Fibroblast of mammary gland (primary cell): ENCODE measurements at regions not wholly inside any gene's neighbourhood (a gene's known extent, or its start where the extent isn't known, plus 50 kb on each side); places are given as distances from the start of the nearest gene placed in this dataset.
"Not testable (repeated sequence)": the region's sequence is repeated elsewhere in the genome, so short reads cannot be mapped to it uniquely, and the experiment has no call there.

Experiments used
- DNase-seq: peaks from one replicate; pipeline ENCODE4 v3.0.0-alpha.2; 2010; ENCODE audit warnings: low read depth
- H3K4me3 ChIP-seq: 2 replicates; pipeline ENCODE4 v1.5.1; 2011; ENCODE audit warnings: low read depth, mild to moderate bottlenecking, low read length, moderate library complexity; ENCODE audit not compliant: control insufficient read depth
- CTCF ChIP-seq: conservative IDR thresholded peaks from 2 replicates; pipeline ENCODE4 v1.5.1; 2011; ENCODE audit warnings: low read depth, low read length, inconsistent platforms; ENCODE audit not compliant: control insufficient read depth, insufficient read depth

GRCh38 chr14:38549564-38549963 is 293.7 kb upstream of the CLEC14A start:
- DNase-seq: no peak
- TF ChIP-seq CTCF: no peak
- no peak overlapping the region for H3K4me3 ChIP-seq

- H3K4me3 ChIP-seq: no peak overlapping the region
Measured at GRCh38 chr14:38547961-38548490, 292.1 kb upstream of the CLEC14A start.

GRCh38 chr14:38546932-38547551 is 291.1 kb upstream of the CLEC14A start:
- no peak for TF ChIP-seq CTCF
- DNase-seq: no peak
- H3K4me3 ChIP-seq: no peak overlapping the region

More at GRCh38 chr14:38547961-38548490, 292.1 kb upstream of the CLEC14A start:
- TF ChIP-seq CTCF: no peak
- no peak for DNase-seq

- H3K4me3 ChIP-seq: no peak overlapping the region
- no peak for TF ChIP-seq CTCF
- no peak for DNase-seq
Measured at GRCh38 chr14:38544776-38545175, 288.9 kb upstream of the CLEC14A start.

GRCh38 chr14:38543851-38544250 is 288.0 kb upstream of the CLEC14A start:
- DNase-seq, H3K4me3 ChIP-seq: not testable (repeated sequence)

- DNase-seq, H3K4me3 ChIP-seq: not testable (repeated sequence)
Measured at GRCh38 chr14:38538053-38538452, 282.2 kb upstream of the CLEC14A start.

- H3K4me3 ChIP-seq: no peak overlapping the region
- DNase-seq: no peak
- no peak for TF ChIP-seq CTCF
Measured at GRCh38 chr14:38536376-38537038, 280.6 kb upstream of the CLEC14A start.
